H1 (cell line): ENCODE measurements at regions not wholly inside any gene's neighbourhood (a gene's known extent, or its start where the extent isn't known, plus 50 kb on each side); places are given as distances from the start of the nearest gene placed in this dataset.

Source experiments
- CTCF ChIA-PET: fragments of 300-600 bp; sonication (Branson Sonifier 250); formaldehyde crosslinking; loops from one replicate; lab custom pipeline; 2021; ENCODE audit not compliant: partially characterized antibody; lab: Charles Lee
- POLR2A ChIA-PET: fragments of 300-600 bp; sonication (Branson Sonifier 250); formaldehyde crosslinking; loops from one replicate; lab custom pipeline; 2021; ENCODE audit warnings: inconsistent platforms; ENCODE audit not compliant: partially characterized antibody; lab: Charles Lee
- DNase-seq, 2 experiments: peaks; one replicate each; pipeline versions ENCODE4 v3.0.0 to v3.0.0-alpha.2; 2010 to 2022; ENCODE audit warnings: low spot score in 2 of 2, low read depth in 1 of 2, mixed read lengths in 1 of 2
- FAIRE-seq: peaks from 2 replicates; lab custom pipeline; 2011; peaks lifted over from hg19 to GRCh38; lab: Jason Lieb, UNC
- H2AFZ ChIP-seq: 2 replicates; pipeline ENCODE4 v1.8.1; 2012; ENCODE audit warnings: low read length, inconsistent platforms
- H2AK5ac ChIP-seq: 2 replicates; pipeline ENCODE4 v1.6.1; 2013; ENCODE audit warnings: low read depth, low read length
- H2BK120ac ChIP-seq: replicated peaks from 2 replicates; pipeline ENCODE3; 2013; ENCODE audit warnings: low read depth, low read length, inconsistent platforms
- H2BK12ac ChIP-seq: 2 replicates; pipeline ENCODE4 v1.6.1; 2013; ENCODE audit warnings: low read depth, low read length
- H2BK15ac ChIP-seq: 2 replicates; pipeline ENCODE4 v1.6.1; 2013; ENCODE audit warnings: low read length
- H2BK20ac ChIP-seq: 2 replicates; pipeline ENCODE4 v1.6.1; 2013; ENCODE audit warnings: low read length
- H2BK5ac ChIP-seq: 2 replicates; pipeline ENCODE4 v1.6.1; 2013; ENCODE audit warnings: low read depth, low read length
- H3K14ac ChIP-seq: 2 replicates; pipeline ENCODE4 v1.6.1; 2013; ENCODE audit warnings: inconsistent platforms; ENCODE audit not compliant: insufficient read length
- H3K18ac ChIP-seq: 2 replicates; pipeline ENCODE4 v1.6.1; 2013; ENCODE audit warnings: low read length; ENCODE audit errors: extremely low read depth
- H3K23ac ChIP-seq: 2 replicates; pipeline ENCODE4 v1.6.1; 2013; ENCODE audit warnings: inconsistent platforms; ENCODE audit not compliant: insufficient read length
- H3K23me2 ChIP-seq: 2 replicates; pipeline ENCODE4 v1.6.1; 2013; ENCODE audit warnings: low read depth, low read length
- H3K27ac ChIP-seq: 2 replicates; pipeline ENCODE4 v1.6.1; 2011; ENCODE audit warnings: low read depth, low read length, inconsistent platforms
- H3K27me3 ChIP-seq, 4 experiments: replicated peaks in 1 of 4; 1 replicate in 1 of 4; 2 replicates in 3 of 4; pipeline versions ENCODE4 v1.6.1 to v1.8.1; 2011 to 2013; ENCODE audit warnings: low read length in 3 of 4, mild to moderate bottlenecking in 3 of 4, inconsistent platforms in 2 of 4, mixed read lengths in 2 of 4, moderate library complexity in 1 of 4; ENCODE audit not compliant: control insufficient read depth in 3 of 4, insufficient read depth in 3 of 4; ENCODE audit errors: extremely low read depth in 1 of 4
- H3K36me3 ChIP-seq, 4 experiments: 2 replicates each; pipeline versions ENCODE4 v1.6.1 to v1.8.1; 2011 to 2013; ENCODE audit warnings: mild to moderate bottlenecking in 4 of 4, low read length in 3 of 4, moderate library complexity in 2 of 4, control low read depth in 1 of 4, inconsistent platforms in 1 of 4; ENCODE audit not compliant: insufficient read depth in 4 of 4, control insufficient read depth in 2 of 4
- H3K4ac ChIP-seq: replicated peaks from 2 replicates; pipeline ENCODE3; 2013; ENCODE audit warnings: low read length, low read depth, mixed read lengths, inconsistent platforms; ENCODE audit not compliant: insufficient read length
- H3K4me1 ChIP-seq, 4 experiments: replicated peaks in 1 of 4; 1 replicate in 1 of 4; 2 replicates in 3 of 4; pipeline versions ENCODE4 v1.6.1 to v1.8.1; 2011 to 2013; ENCODE audit warnings: low read length in 3 of 4, inconsistent platforms in 2 of 4, mixed read lengths in 1 of 4; ENCODE audit not compliant: insufficient read depth in 4 of 4, control insufficient read depth in 3 of 4
- H3K4me2 ChIP-seq, 2 experiments: 2 replicates each; pipeline versions ENCODE4 v1.6.1 to v1.8.1; 2011 to 2013; ENCODE audit warnings: low read depth in 2 of 2, low read length in 2 of 2, control low read depth in 1 of 2, inconsistent platforms in 1 of 2, mild to moderate bottlenecking in 1 of 2; ENCODE audit not compliant: insufficient read depth in 1 of 2
- H3K4me3 ChIP-seq, 4 experiments: fragments of 200-600, 300-600 bp in 1 of 4; sonication (generic), shearing (Covaris generic), sonication (Bioruptor Twin) in 1 of 4; 2 replicates each; pipeline versions ENCODE4 v1.5.1 to v1.8.1; 2011 to 2016; ENCODE audit warnings: low read length in 4 of 4, low read depth in 3 of 4, control low read depth in 2 of 4, inconsistent platforms in 2 of 4, mild to moderate bottlenecking in 2 of 4, mixed read lengths in 1 of 4, moderate library complexity in 1 of 4; ENCODE audit not compliant: insufficient read depth in 2 of 4; ENCODE audit errors: extremely low read depth in 1 of 4
- H3K56ac ChIP-seq: replicated peaks from 2 replicates; pipeline ENCODE3; 2013; ENCODE audit warnings: low read depth, mild to moderate bottlenecking, mixed read lengths, low read length, inconsistent platforms; ENCODE audit not compliant: insufficient read length
- H3K79me1 ChIP-seq: 2 replicates; pipeline ENCODE4 v1.6.1; 2013; ENCODE audit warnings: low read depth, low read length, control low read depth
- H3K79me2 ChIP-seq, 2 experiments: 2 replicates each; pipeline versions ENCODE4 v1.6.1 to v1.8.1; 2012 to 2013; ENCODE audit warnings: low read length in 2 of 2, mild to moderate bottlenecking in 2 of 2, inconsistent platforms in 1 of 2; ENCODE audit not compliant: insufficient read depth in 2 of 2, control insufficient read depth in 1 of 2
- H3K9ac ChIP-seq, 4 experiments: replicated peaks in 1 of 4; 1 replicate in 1 of 4; 2 replicates in 3 of 4; pipeline versions ENCODE4 v1.6.1 to v1.8.1; 2011 to 2013; ENCODE audit warnings: low read depth in 3 of 4, low read length in 3 of 4, control low read depth in 2 of 4, mild to moderate bottlenecking in 2 of 4, moderate library complexity in 2 of 4, inconsistent platforms in 1 of 4; ENCODE audit errors: extremely low read depth in 1 of 4
- H3K9me3 ChIP-seq, 2 experiments: 2 replicates each; pipeline versions ENCODE4 v1.6.1 to v1.8.1; 2012 to 2013; ENCODE audit warnings: mild to moderate bottlenecking in 2 of 2, moderate library complexity in 2 of 2, control low read depth in 1 of 2, inconsistent platforms in 1 of 2, low read depth in 1 of 2, low read length in 1 of 2, mixed read lengths in 1 of 2; ENCODE audit not compliant: insufficient read depth in 2 of 2
- H4K20me1 ChIP-seq, 2 experiments: replicated peaks in 1 of 2; 2 replicates each; pipeline versions ENCODE3 to v1.8.1; 2011 to 2013; ENCODE audit warnings: inconsistent platforms in 2 of 2, low read length in 2 of 2, mild to moderate bottlenecking in 1 of 2; ENCODE audit not compliant: insufficient read depth in 2 of 2, control insufficient read depth in 1 of 2
- H4K5ac ChIP-seq: 2 replicates; pipeline ENCODE4 v1.6.1; 2013; ENCODE audit warnings: low read length, low read depth, mixed read lengths, inconsistent platforms; ENCODE audit not compliant: insufficient read length
- H4K8ac ChIP-seq: 2 replicates; pipeline ENCODE4 v1.8.0; 2013; ENCODE audit warnings: mild to moderate bottlenecking, moderate library complexity, low read length, inconsistent platforms; ENCODE audit not compliant: insufficient read depth; ENCODE audit errors: extremely low read depth
- H4K91ac ChIP-seq: replicated peaks from 2 replicates; pipeline ENCODE3; 2013; ENCODE audit warnings: low read length, mixed read lengths, inconsistent platforms; ENCODE audit not compliant: insufficient read length
- JUND ChIP-seq: IDR thresholded peaks from 2 replicates; pipeline ENCODE4 v1.6.1; 2011; ENCODE audit warnings: mild to moderate bottlenecking, improper control_type of control experiment, low read length
- RNF2 ChIP-seq: fragments of 200-900, 300-1000 bp; sonication (generic); IDR thresholded peaks from 2 replicates; pipeline ENCODE4 v1.7.1; 2016; ENCODE audit warnings: borderline replicate concordance, low read depth, mild to moderate bottlenecking, antibody characterized with exemption, low read length; ENCODE audit not compliant: poor library complexity, severe bottlenecking; ENCODE audit errors: missing control alignments
- SUZ12 ChIP-seq: fragments of 200-600 bp; sonication (generic); IDR thresholded peaks from 2 replicates; pipeline ENCODE4 v1.6.1; 2012; ENCODE audit warnings: mild to moderate bottlenecking, inconsistent platforms, low read length, moderate library complexity, mixed read lengths
- USF2 ChIP-seq: IDR thresholded peaks from 2 replicates; pipeline ENCODE4 v1.6.1; 2011; ENCODE audit warnings: low read length, improper control_type of control experiment
- ZNF274 ChIP-seq: IDR thresholded peaks from 2 replicates; pipeline ENCODE4 v1.7.0; 2012; ENCODE audit warnings: low read length, borderline replicate concordance; ENCODE audit errors: extremely low read depth
- WGBS, 2 experiments: shearing (Covaris generic) in 1 of 2; methylation state at CpG; one replicate each; pipeline versions ENCODE4 v1.1.6 to v1.1.7; 2013 to 2015; ENCODE audit warnings: low lambda C conversion rate in 2 of 2, mixed read lengths in 2 of 2, inconsistent platforms in 1 of 2, low coverage in 1 of 2, missing lambda C conversion rate in 1 of 2; ENCODE audit not compliant: insufficient replicate concordance in 2 of 2, insufficient coverage in 1 of 2, insufficient read length in 1 of 2; ENCODE audit errors: extremely low coverage in 1 of 2, missing lambda C conversion rate in 1 of 2; 5-methylcytosine and 5-hydroxymethylcytosine counted together

GRCh38 chr9:13447843-13448422 lies 168.4 kb upstream of the MPDZ start:
- no peaks in the 10 kb centered on the region for H3K36me3 ChIP-seq
- FAIRE-seq: peak; percentile 28
- H2BK12ac ChIP-seq: no peak overlapping the region
- no peak overlapping the region for H3K27ac ChIP-seq
- H2BK20ac ChIP-seq: no peak overlapping the region
- H4K20me1 ChIP-seq: no peaks in the 10 kb centered on the region
- ChIA-PET POLR2A (interaction anchor here (0.8 kb wide), 1 partner anchor 457 kb away, joined by 4 read pairs; no protein-coding TSS in a partner anchor), CTCF (interaction anchor here (0.8 to 1.7 kb wide), 2 partner anchors 20 to 22 kb away, joined by 3 to 6 read pairs; no protein-coding TSS in a partner anchor)
- H3K79me2 ChIP-seq: no peaks in the 10 kb centered on the region
- no peak overlapping the region for H3K4ac ChIP-seq
- H4K8ac ChIP-seq: no peak overlapping the region
- H4K91ac ChIP-seq: no peak overlapping the region
- no peak overlapping the region for H3K18ac ChIP-seq
- H2AFZ ChIP-seq: no peak overlapping the region
- no peaks in the 10 kb centered on the region for H3K9me3 ChIP-seq
- H2BK15ac ChIP-seq: no peak overlapping the region
- no peak overlapping the region for H2BK120ac ChIP-seq
- no peak overlapping the region for H3K56ac ChIP-seq
- no peak overlapping the region for H3K14ac ChIP-seq
- H3K4me1 ChIP-seq: peaks cover 0 to 8% (median 5%) of the 10 kb centered on the region in 4 experiments; a peak in 3 of 7 replicates
- no peak overlapping the region for H2AK5ac ChIP-seq
- H3K27me3 ChIP-seq: no peaks in the 10 kb centered on the region
- 64% methylated on average over 3 of the region's 3 CpGs; no CpG with 5 or more reads in 1 of the 2 experiments for WGBS, 2 experiments
- no peak overlapping the region for H3K4me3 ChIP-seq
- H4K5ac ChIP-seq: no peak overlapping the region
- H3K23ac ChIP-seq: no peak overlapping the region
- no peak overlapping the region for H3K9ac ChIP-seq
- no peaks in the 10 kb centered on the region for H3K79me1 ChIP-seq
- H3K23me2 ChIP-seq: no peaks in the 10 kb centered on the region
- no peak overlapping the region for H3K4me2 ChIP-seq
- no peak for TF ChIP-seq SUZ12
- TF ChIP-seq USF2: no peak
- TF ChIP-seq RNF2: no peak
- no peak for TF ChIP-seq ZNF274
- no peak for TF ChIP-seq JUND
- H2BK5ac ChIP-seq: no peak overlapping the region
- DNase-seq: no peak
